MM.1S (cell line): ENCODE measurements at regions not wholly inside any gene's neighbourhood (a gene's known extent, or its start where the extent isn't known, plus 50 kb on each side); places are given as distances from the start of the nearest gene placed in this dataset.

Experiments
- DNase-seq: peaks from one replicate; pipeline ENCODE4 v3.0.0-alpha.2; 2015
- H2AFZ ChIP-seq: fragments of 300-600 bp; sonication (generic); 2 replicates; pipeline ENCODE4 v1.6.0; 2016; ENCODE audit warnings: antibody characterized with exemption, low read length
- H3F3A ChIP-seq: fragments of 300-600 bp; sonication (generic); 2 replicates; pipeline ENCODE4 v1.6.1; 2016; ENCODE audit warnings: mild to moderate bottlenecking, antibody characterized with exemption, low read length, moderate library complexity, mixed read lengths; ENCODE audit not compliant: insufficient read depth
- H3K27ac ChIP-seq: fragments of 300-600 bp; sonication (generic); 2 replicates; pipeline ENCODE4 v1.5.1; 2016; ENCODE audit warnings: mild to moderate bottlenecking, low read length
- H3K27me3 ChIP-seq: fragments of 300-600 bp; sonication (generic); replicated peaks from 2 replicates; pipeline ENCODE4 v1.6.0; 2016; ENCODE audit warnings: low read length; ENCODE audit not compliant: insufficient read depth
- H3K36me3 ChIP-seq: fragments of 300-600 bp; sonication (generic); replicated peaks from 2 replicates; pipeline ENCODE4 v1.6.1; 2016; ENCODE audit warnings: mild to moderate bottlenecking, low read length, mixed read lengths; ENCODE audit not compliant: insufficient read depth
- H3K4me1 ChIP-seq: fragments of 300-600 bp; sonication (generic); 2 replicates; pipeline ENCODE4 v1.6.1; 2016; ENCODE audit warnings: low read length, mixed read lengths
- H3K4me2 ChIP-seq: fragments of 300-600 bp; sonication (generic); 2 replicates; pipeline ENCODE4 v1.6.0; 2016; ENCODE audit warnings: low read depth, low read length
- H3K4me3 ChIP-seq: fragments of 300-600 bp; sonication (generic); 2 replicates; pipeline ENCODE4 v1.5.1; 2016; ENCODE audit warnings: low read length, mixed read lengths
- H3K79me2 ChIP-seq: fragments of 300-600 bp; sonication (generic); 2 replicates; pipeline ENCODE4 v1.6.1; 2016; ENCODE audit warnings: mixed run types, low read length, mixed read lengths
- H3K9ac ChIP-seq: fragments of 300-600 bp; sonication (generic); 2 replicates; pipeline ENCODE4 v1.6.1; 2016; ENCODE audit warnings: low read length, mixed read lengths
- H3K9me2 ChIP-seq: fragments of 300-600 bp; sonication (generic); replicated peaks from 2 replicates; pipeline ENCODE4 v1.6.1; 2016; ENCODE audit warnings: mild to moderate bottlenecking, low read length, mixed read lengths; ENCODE audit not compliant: insufficient read depth
- H3K9me3 ChIP-seq: fragments of 300-600 bp; sonication (generic); replicated peaks from 2 replicates; pipeline ENCODE4 v1.6.1; 2016; ENCODE audit warnings: mild to moderate bottlenecking, low read length, mixed read lengths; ENCODE audit not compliant: insufficient read depth
- H4K20me1 ChIP-seq: fragments of 300-600 bp; sonication (generic); 2 replicates; pipeline ENCODE4 v1.6.1; 2016; ENCODE audit warnings: mild to moderate bottlenecking, low read length, moderate library complexity, mixed read lengths; ENCODE audit not compliant: insufficient read depth
- EZH2 ChIP-seq: fragments of 300-600 bp; sonication (generic); optimal IDR thresholded peaks from 2 replicates; pipeline ENCODE3; 2017; ENCODE audit warnings: low read depth, mild to moderate bottlenecking, antibody characterized with exemption, low read length, mixed read lengths
- EZH2phosphoT487 ChIP-seq: fragments of 300-600 bp; sonication (generic); IDR thresholded peaks from 2 replicates; pipeline ENCODE4 v1.6.1; 2018; ENCODE audit warnings: antibody characterized with exemption, low read length
- TF ChIP-seq, protein P1 (sequence below): fragments of 300-600 bp; sonication (generic); IDR thresholded peaks from 2 replicates; pipeline ENCODE4 v1.5.1; 2016; ENCODE audit warnings: antibody characterized with exemption, low read length, mixed read lengths

DNA sequence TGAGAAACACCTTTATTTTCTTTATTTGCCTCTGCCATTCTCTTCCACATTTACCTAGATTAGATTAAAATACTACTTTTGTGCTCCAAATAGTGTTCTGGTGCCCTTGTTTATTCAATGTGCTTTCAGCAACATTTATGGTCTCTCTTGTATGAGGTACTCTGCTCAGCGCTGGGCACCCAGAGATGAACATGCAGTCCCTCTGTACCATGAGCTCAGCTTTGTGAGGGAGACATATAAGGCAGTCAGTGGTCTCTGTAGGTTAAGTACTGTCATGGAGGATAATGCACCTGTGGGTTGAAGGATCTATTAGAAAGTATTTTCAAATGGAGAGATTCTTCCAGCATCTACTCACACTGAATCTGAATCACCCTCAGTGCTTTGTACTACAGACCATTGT lies 176.5 kb downstream of the TAF11L14 start:
- H3K36me3 ChIP-seq, result no peaks in the 10 kb centered on the region
- H3K9me2 ChIP-seq, result no peaks in the 10 kb centered on the region
- H3K27me3 ChIP-seq, result no peaks in the 10 kb centered on the region
- no peaks in the 10 kb centered on the region for H3K9me3 ChIP-seq
- no peaks in the 10 kb centered on the region for H4K20me1 ChIP-seq
- no peak overlapping the region for H3K27ac ChIP-seq
- no peaks in the 10 kb centered on the region for H3K4me1 ChIP-seq
- no peak for DNase-seq
- TF ChIP-seq EZH2 (no peak), EZH2phosphoT487 (no peak)
- TF ChIP-seq, protein P1, sequence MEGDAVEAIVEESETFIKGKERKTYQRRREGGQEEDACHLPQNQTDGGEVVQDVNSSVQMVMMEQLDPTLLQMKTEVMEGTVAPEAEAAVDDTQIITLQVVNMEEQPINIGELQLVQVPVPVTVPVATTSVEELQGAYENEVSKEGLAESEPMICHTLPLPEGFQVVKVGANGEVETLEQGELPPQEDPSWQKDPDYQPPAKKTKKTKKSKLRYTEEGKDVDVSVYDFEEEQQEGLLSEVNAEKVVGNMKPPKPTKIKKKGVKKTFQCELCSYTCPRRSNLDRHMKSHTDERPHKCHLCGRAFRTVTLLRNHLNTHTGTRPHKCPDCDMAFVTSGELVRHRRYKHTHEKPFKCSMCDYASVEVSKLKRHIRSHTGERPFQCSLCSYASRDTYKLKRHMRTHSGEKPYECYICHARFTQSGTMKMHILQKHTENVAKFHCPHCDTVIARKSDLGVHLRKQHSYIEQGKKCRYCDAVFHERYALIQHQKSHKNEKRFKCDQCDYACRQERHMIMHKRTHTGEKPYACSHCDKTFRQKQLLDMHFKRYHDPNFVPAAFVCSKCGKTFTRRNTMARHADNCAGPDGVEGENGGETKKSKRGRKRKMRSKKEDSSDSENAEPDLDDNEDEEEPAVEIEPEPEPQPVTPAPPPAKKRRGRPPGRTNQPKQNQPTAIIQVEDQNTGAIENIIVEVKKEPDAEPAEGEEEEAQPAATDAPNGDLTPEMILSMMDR, result no peak
- no peak overlapping the region for H3K4me3 ChIP-seq
- H2AFZ ChIP-seq, result no peak overlapping the region
- no peaks in the 10 kb centered on the region for H3K79me2 ChIP-seq
- no peak overlapping the region for H3K4me2 ChIP-seq
- no peak overlapping the region for H3K9ac ChIP-seq
- no peaks in the 10 kb centered on the region for H3F3A ChIP-seq

DNA sequence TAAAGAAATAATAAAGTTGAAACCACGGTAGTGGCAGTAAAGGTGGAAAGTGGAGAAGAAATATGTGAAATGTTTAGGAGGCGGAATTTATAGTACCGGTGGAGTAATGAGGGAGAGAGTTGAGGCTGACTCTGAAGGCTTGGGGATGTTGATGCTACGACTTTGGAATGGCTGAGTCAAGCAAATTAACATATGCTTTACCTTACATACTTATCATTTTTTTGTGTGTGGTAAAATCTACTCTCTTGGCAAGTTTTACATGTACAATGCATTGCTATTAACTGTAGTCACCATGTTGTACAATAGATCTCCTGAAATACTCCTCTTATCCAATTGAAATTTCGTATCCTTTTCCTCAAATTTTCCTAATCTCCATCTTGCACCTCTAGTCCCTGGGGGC lies 179.0 kb downstream of the TAF11L14 start:
- H3K36me3 ChIP-seq, result no peaks in the 10 kb centered on the region
- no peak overlapping the region for H2AFZ ChIP-seq
- H3K4me2 ChIP-seq, result no peak overlapping the region
- H3K27ac ChIP-seq, result no peak overlapping the region
- H3K9ac ChIP-seq, result no peak overlapping the region
- no peaks in the 10 kb centered on the region for H3K4me1 ChIP-seq
- DNase-seq, result no peak
- no peaks in the 10 kb centered on the region for H3K27me3 ChIP-seq
- no peaks in the 10 kb centered on the region for H3K9me2 ChIP-seq
- H3K9me3 ChIP-seq, result no peaks in the 10 kb centered on the region
- H3K4me3 ChIP-seq, result no peak overlapping the region
- H3F3A ChIP-seq, result no peaks in the 10 kb centered on the region
- H3K79me2 ChIP-seq, result no peaks in the 10 kb centered on the region
- TF ChIP-seq EZH2, result no peak
- TF ChIP-seq, protein P1, result no peak
- no peak for TF ChIP-seq EZH2phosphoT487
- H4K20me1 ChIP-seq, result no peaks in the 10 kb centered on the region

DNA sequence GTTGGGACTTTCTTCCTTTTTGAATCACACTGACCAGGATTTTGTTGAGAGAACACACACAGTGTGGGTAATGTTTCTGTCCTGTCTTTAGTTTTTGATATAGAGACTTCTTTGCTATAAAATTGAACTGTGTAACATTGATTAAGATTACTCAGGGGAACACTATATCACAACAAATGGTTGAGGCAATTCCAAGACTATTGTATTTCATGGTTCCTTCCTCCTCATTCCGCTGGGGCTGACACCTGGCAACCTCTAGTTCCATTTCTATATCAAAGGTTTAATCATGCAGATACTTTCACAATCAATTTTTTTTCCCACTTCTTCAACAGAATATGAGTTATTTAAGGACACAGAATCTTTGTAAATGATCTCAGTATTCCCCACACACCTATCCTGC lies 182.2 kb downstream of the TAF11L14 start:
- no peaks in the 10 kb centered on the region for H3K79me2 ChIP-seq
- no peak overlapping the region for H3K27ac ChIP-seq
- no peaks in the 10 kb centered on the region for H4K20me1 ChIP-seq
- no peaks in the 10 kb centered on the region for H3K9me3 ChIP-seq
- no peak overlapping the region for H2AFZ ChIP-seq
- no peak for DNase-seq
- no peak overlapping the region for H3K4me2 ChIP-seq
- H3K27me3 ChIP-seq, result no peaks in the 10 kb centered on the region
- H3F3A ChIP-seq, result no peaks in the 10 kb centered on the region
- no peak overlapping the region for H3K9ac ChIP-seq
- H3K9me2 ChIP-seq, result no peaks in the 10 kb centered on the region
- no peaks in the 10 kb centered on the region for H3K4me1 ChIP-seq
- no peaks in the 10 kb centered on the region for H3K36me3 ChIP-seq
- H3K4me3 ChIP-seq, result no peak overlapping the region
- TF ChIP-seq EZH2, result no peak
- TF ChIP-seq, protein P1, result no peak
- TF ChIP-seq EZH2phosphoT487, result no peak
